ENCODE measurements at regions not wholly inside any gene's neighbourhood (a gene's known extent, or its start where the extent isn't known, plus 50 kb on each side); places are given as distances from the start of the nearest gene placed in this dataset.

DNA sequence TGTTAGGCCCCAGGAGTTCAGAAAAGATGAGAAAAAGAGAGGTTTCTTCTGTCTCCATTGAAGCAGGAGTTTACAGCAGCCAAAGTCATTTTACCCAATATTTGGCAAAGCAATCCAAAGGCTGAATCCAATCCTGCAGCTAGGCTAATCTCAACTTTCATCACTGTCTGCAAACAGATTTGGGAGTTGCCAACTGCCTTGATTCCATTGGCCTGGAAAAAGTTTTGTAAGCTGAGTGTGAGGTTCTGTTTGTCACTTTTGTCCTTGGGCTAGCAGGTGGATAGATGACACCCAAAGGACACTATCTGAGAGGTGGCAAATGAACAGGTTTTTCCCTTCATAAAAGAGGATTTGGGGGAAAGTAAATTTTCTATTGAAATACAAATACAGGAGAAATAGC, 56.6 kb upstream of the SETBP1 start:
- DNase-seq, result no peak

DNA sequence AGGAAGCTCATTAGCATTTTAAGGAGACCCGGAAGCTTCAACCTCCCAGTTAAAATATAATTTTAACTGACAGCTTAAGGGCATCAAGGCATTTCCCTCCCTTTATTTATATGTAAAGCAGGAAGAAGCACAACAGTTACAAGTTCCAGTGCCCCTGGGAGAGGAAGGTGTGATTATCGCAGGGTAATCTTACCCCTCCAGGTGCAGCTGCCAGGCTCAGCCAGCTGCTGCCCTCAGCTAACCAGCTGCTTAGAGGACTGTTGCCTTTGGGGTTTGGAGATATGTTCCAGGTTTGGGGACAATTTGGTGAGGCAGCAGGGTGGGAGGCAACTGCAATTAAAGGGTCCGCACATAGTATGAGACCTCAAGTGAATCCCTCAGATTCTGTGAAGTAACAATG, 55.3 kb upstream of the SETBP1 start:
- no peak for DNase-seq

DNA sequence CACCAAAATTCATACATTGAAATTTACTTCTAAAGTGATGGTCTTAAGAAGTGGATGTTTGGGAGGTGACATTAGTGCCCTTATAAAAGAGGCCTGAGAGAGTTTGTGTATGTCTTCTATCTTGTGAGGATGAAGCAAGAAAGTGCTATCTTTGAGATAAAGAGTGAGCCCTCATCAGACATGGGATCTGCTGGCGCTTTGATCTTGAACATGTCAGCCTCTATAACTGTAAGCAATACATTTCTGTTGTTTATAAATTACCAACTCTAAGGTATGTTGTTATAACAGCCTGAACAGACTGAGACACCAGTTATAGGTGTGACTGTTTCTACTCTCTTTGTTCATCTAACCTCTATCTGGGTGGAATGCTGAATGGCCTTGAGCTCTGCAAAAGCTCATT, 54.5 kb upstream of the SETBP1 start:
- no peak for DNase-seq

DNA sequence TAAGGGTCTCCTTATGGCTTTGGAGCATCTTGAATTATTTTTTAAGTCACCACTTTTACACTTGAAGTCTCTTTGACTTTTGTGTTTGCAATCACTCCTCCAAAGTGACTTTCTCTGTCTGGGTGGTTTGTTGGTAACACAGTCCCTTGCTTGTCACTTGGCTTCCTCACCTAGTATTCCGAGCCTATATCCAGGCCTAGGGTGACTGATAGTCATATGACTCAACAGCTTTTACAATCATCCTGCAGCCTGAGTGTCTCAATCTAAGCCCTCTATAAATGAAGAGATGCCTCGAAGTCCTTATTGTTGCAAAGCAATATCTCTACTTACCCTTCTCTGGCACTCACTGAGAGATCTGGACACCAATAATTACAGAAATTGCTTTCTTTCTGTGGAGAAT, 53.9 kb upstream of the SETBP1 start:
- no peak for DNase-seq

DNA sequence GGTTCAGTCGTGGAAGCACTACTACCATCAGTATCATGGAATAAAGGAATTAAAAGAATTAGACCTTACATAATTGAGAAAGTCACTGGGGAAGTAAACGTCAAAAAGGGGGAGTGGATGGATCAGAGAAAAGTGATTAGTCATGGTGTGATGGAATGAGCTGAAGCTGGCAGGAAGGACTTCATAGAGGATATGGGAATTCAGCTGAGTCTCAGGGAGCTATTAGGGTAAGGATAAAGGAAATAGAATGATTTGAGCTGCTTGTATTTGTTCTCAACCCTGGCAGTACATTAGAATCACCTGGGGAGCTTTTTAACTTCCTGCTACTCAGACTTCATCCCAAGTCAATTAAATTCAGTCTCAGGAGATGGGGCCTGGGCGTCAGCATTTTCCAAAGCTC, 53.4 kb upstream of the SETBP1 start:
- DNase-seq, result no peak

DNA sequence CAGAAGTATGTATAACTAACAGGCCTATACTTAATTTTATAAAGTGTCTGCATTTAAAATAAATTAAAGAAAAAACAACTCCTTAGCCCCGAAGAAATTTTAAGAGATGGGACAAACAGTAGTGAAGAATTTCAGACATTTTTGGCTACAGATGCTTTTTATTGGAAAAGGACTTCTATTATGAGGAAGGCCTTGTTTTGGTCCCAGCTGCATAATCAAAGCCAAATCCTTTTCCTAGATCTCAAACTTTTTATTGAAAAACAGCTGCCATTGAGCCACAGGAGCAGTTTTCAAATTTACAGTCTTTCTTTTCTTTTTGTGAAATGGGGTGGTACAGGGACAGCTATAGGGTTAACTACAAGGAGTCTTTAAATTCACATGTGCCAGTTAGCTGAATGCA, 51.3 kb upstream of the SETBP1 start:
- no peak for DNase-seq

DNA sequence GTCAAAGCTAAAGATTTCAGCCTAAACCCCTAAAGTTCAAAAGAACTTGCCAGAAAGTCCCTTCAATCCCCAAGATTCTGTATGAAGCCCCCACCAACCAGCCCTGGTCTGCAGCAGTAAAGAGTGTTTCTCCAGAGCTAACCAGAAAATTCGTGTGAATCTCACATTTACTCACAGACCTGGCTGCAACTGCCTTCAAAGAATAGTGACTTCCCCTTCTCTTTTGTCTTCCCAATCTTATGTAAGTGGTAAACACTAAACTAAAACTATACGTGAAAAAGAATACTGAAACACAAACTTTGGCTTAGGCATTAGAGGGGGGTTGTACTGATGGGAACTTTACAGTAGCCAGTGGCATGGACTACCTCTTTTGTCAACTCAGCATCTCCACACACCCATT, 50.6 kb upstream of the SETBP1 start:
- no peak for DNase-seq
